Sigmoid colon (tissue), 4 donors: ENCODE measurements at regions not wholly inside any gene's neighbourhood (a gene's known extent, or its start where the extent isn't known, plus 50 kb on each side); places are given as distances from the start of the nearest gene placed in this dataset.

ENCODE experiments used
- POLR2AphosphoS5 ChIP-seq, 4 donors: sonication (generic); formaldehyde crosslinking; IDR thresholded peaks; one replicate each; pipeline ENCODE4 v1.6.1; 2017; ENCODE audit warnings: antibody characterized with exemption in 4 of 4
- TF ChIP-seq, protein P1 (sequence below), 4 experiments: fragments of 450-650 bp in 3 of 4; fragments of 200-600 bp in 1 of 4; IDR thresholded peaks; one replicate each; pipeline ENCODE4 v1.5.1; 2016 to 2019; ENCODE audit warnings: antibody characterized with exemption in 4 of 4, mild to moderate bottlenecking in 3 of 4, moderate library complexity in 2 of 4

GRCh38 chr5:165227515-165227914 lies 1722.1 kb downstream of the MAT2B start:
- TF ChIP-seq, protein P1, sequence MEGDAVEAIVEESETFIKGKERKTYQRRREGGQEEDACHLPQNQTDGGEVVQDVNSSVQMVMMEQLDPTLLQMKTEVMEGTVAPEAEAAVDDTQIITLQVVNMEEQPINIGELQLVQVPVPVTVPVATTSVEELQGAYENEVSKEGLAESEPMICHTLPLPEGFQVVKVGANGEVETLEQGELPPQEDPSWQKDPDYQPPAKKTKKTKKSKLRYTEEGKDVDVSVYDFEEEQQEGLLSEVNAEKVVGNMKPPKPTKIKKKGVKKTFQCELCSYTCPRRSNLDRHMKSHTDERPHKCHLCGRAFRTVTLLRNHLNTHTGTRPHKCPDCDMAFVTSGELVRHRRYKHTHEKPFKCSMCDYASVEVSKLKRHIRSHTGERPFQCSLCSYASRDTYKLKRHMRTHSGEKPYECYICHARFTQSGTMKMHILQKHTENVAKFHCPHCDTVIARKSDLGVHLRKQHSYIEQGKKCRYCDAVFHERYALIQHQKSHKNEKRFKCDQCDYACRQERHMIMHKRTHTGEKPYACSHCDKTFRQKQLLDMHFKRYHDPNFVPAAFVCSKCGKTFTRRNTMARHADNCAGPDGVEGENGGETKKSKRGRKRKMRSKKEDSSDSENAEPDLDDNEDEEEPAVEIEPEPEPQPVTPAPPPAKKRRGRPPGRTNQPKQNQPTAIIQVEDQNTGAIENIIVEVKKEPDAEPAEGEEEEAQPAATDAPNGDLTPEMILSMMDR (IDR thresholded peaks at IDR 0.05), result no peak
- no peak for TF ChIP-seq POLR2AphosphoS5 (IDR thresholded peaks at IDR 0.05)
